ENCODE measurements at regions not wholly inside any gene's neighbourhood (a gene's known extent, or its start where the extent isn't known, plus 50 kb on each side); places are given as distances from the start of the nearest gene placed in this dataset.
"Not testable (repeated sequence)": the region's sequence is repeated elsewhere in the genome, so short reads cannot be mapped to it uniquely, and the experiment has no call there.

- Histone ChIP-seq H3K9me2 (ENCODE audit: insufficient read depth) (no peaks in the 10 kb centered on the region), H4K20me1 (ENCODE audit: insufficient read depth) (no peaks in the 10 kb centered on the region), H3K4me2 (no peak overlapping the region), H3K4me1 (replicated peaks; ENCODE audit: insufficient read depth) (no peaks in the 10 kb centered on the region), H2AFZ (no peak overlapping the region), H3K4me3 (no peak overlapping the region), H3K9me3 (ENCODE audit: insufficient read depth, low read depth) (no peaks in the 10 kb centered on the region), H3K27ac (no peak overlapping the region), H3K79me2 (ENCODE audit: low read depth) (no peaks in the 10 kb centered on the region), H3K27me3 (ENCODE audit: insufficient read depth, low read depth) (no peaks in the 10 kb centered on the region), H3K36me3 (ENCODE audit: low read depth) (no peaks in the 10 kb centered on the region), H3F3A (ENCODE audit: insufficient read depth, low read depth) (no peaks in the 10 kb centered on the region)
- intact Hi-C loops (cut with micrococcal nuclease; ENCODE audit: unreplicated experiment), result no loop called here
- POLR2A ChIA-PET (ENCODE audit: unreplicated experiment), result no interaction called here
- BruUV-seq (replicated peaks), result no TSS peak
- CTCF ChIA-PET, result no interaction called here
- DNase-seq, result no peak
- TF ChIP-seq CTCF (conservative IDR thresholded peaks at IDR 0.05) (no peak), EZH2 (IDR thresholded peaks at IDR 0.05; ENCODE audit: low read depth) (no peak)
Measured at GRCh38 chr7:63065684-63066083, 933.0 kb upstream of the ZNF722 start.

GRCh38 chr7:63066235-63066634, 932.4 kb upstream of the ZNF722 start:
- H3K9me3 ChIP-seq (ENCODE audit: insufficient read depth, low read depth); POLR2A ChIA-PET (ENCODE audit: unreplicated experiment); H3K9me2 ChIP-seq (ENCODE audit: insufficient read depth); H3K4me3 ChIP-seq; H3F3A ChIP-seq (ENCODE audit: insufficient read depth, low read depth); CTCF ChIA-PET; H2AFZ ChIP-seq; BruUV-seq (replicated peaks); H3K36me3 ChIP-seq (ENCODE audit: low read depth); H3K4me2 ChIP-seq; DNase-seq; H4K20me1 ChIP-seq (ENCODE audit: insufficient read depth); H3K4me1 ChIP-seq (replicated peaks; ENCODE audit: insufficient read depth); H3K27ac ChIP-seq; H3K27me3 ChIP-seq (ENCODE audit: insufficient read depth, low read depth); intact Hi-C loops (cut with micrococcal nuclease; ENCODE audit: unreplicated experiment); H3K79me2 ChIP-seq (ENCODE audit: low read depth): not testable (repeated sequence)

GRCh38 chr7:63067897-63068585, 930.6 kb upstream of the ZNF722 start:
- no peaks in the 10 kb centered on the region for H3K27me3 ChIP-seq (ENCODE audit: insufficient read depth, low read depth)
- no peak overlapping the region for H2AFZ ChIP-seq
- no peaks in the 10 kb centered on the region for H3K36me3 ChIP-seq (ENCODE audit: low read depth)
- ChIA-PET CTCF (no interaction called here), POLR2A (ENCODE audit: unreplicated experiment) (no interaction called here)
- no peak overlapping the region for H3K4me3 ChIP-seq
- H3K9me2 ChIP-seq (ENCODE audit: insufficient read depth), result no peaks in the 10 kb centered on the region
- no peak overlapping the region for H3K27ac ChIP-seq
- H4K20me1 ChIP-seq (ENCODE audit: insufficient read depth), result no peaks in the 10 kb centered on the region
- no peaks in the 10 kb centered on the region for H3K4me1 ChIP-seq (replicated peaks; ENCODE audit: insufficient read depth)
- H3K9me3 ChIP-seq (ENCODE audit: insufficient read depth, low read depth), result no peaks in the 10 kb centered on the region
- no peaks in the 10 kb centered on the region for H3F3A ChIP-seq (ENCODE audit: insufficient read depth, low read depth)
- intact Hi-C loops (cut with micrococcal nuclease; ENCODE audit: unreplicated experiment), result no loop called here
- H3K4me2 ChIP-seq, result no peak overlapping the region
- no peak for DNase-seq
- TF ChIP-seq EZH2 (IDR thresholded peaks at IDR 0.05; ENCODE audit: low read depth), result no peak
- no peak for TF ChIP-seq CTCF (conservative IDR thresholded peaks at IDR 0.05)
- BruUV-seq (replicated peaks), result no TSS peak
- no peaks in the 10 kb centered on the region for H3K79me2 ChIP-seq (ENCODE audit: low read depth)

GRCh38 chr7:63070696-63071095, 928.0 kb upstream of the ZNF722 start:
- Histone ChIP-seq H3K27me3 (ENCODE audit: insufficient read depth, low read depth) (no peaks in the 10 kb centered on the region), H4K20me1 (ENCODE audit: insufficient read depth) (no peaks in the 10 kb centered on the region), H3K79me2 (ENCODE audit: low read depth) (no peaks in the 10 kb centered on the region), H2AFZ (no peak overlapping the region), H3K36me3 (ENCODE audit: low read depth) (no peaks in the 10 kb centered on the region), H3K9me2 (ENCODE audit: insufficient read depth) (no peaks in the 10 kb centered on the region), H3K9me3 (ENCODE audit: insufficient read depth, low read depth) (no peaks in the 10 kb centered on the region), H3K4me1 (replicated peaks; ENCODE audit: insufficient read depth) (no peaks in the 10 kb centered on the region), H3K4me2 (no peak overlapping the region), H3F3A (ENCODE audit: insufficient read depth, low read depth) (no peaks in the 10 kb centered on the region), H3K4me3 (no peak overlapping the region), H3K27ac (no peak overlapping the region)
- no TSS peak for BruUV-seq (replicated peaks)
- TF ChIP-seq CTCF (conservative IDR thresholded peaks at IDR 0.05), result no peak
- no peak for TF ChIP-seq EZH2 (IDR thresholded peaks at IDR 0.05; ENCODE audit: low read depth)
- DNase-seq, result no peak
- intact Hi-C loops (cut with micrococcal nuclease; ENCODE audit: unreplicated experiment), result no loop called here
- CTCF ChIA-PET, result no interaction called here
- POLR2A ChIA-PET (ENCODE audit: unreplicated experiment), result no interaction called here
